ENCODE measurements at regions not wholly inside any gene's neighbourhood (a gene's known extent, or its start where the extent isn't known, plus 50 kb on each side); places are given as distances from the start of the nearest gene placed in this dataset.

DNA sequence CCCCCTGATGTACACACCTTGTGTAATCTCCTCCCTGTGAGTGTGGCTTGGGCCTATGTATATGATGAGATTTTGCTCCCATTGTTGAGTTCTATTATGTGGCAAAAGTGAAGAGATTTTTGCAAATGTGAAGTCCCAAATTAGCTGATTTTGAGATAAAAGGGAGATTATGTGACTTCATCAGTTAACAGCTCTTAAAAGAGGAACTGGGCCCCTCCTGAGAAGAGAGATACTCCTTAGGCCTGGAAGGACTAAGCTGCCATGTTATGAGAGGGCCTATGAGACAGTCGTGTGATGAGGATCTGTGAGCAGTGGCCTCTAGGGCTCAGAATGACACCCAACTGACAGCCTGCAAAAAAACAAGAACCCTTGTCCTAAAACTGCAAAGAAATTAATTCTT, 93.4 kb downstream of the OR5AK2 start:
- no peaks in the 10 kb centered on the region for H3K9me3 ChIP-seq (replicated peaks; ENCODE audit: low read length)
- H3K4me3 ChIP-seq (ENCODE audit: low read length) = no peak overlapping the region
- H3K4me2 ChIP-seq (ENCODE audit: low read length) = no peak overlapping the region
- no peaks in the 10 kb centered on the region for H3K27me3 ChIP-seq (ENCODE audit: control insufficient read depth, insufficient read depth, low read length)
- H3K4me1 ChIP-seq (ENCODE audit: control insufficient read depth, insufficient read depth, low read length) = no peaks in the 10 kb centered on the region
- no peak overlapping the region for H3K9ac ChIP-seq (ENCODE audit: low read depth, low read length)
- H3K36me3 ChIP-seq (ENCODE audit: insufficient read depth, low read length) = no peaks in the 10 kb centered on the region

DNA sequence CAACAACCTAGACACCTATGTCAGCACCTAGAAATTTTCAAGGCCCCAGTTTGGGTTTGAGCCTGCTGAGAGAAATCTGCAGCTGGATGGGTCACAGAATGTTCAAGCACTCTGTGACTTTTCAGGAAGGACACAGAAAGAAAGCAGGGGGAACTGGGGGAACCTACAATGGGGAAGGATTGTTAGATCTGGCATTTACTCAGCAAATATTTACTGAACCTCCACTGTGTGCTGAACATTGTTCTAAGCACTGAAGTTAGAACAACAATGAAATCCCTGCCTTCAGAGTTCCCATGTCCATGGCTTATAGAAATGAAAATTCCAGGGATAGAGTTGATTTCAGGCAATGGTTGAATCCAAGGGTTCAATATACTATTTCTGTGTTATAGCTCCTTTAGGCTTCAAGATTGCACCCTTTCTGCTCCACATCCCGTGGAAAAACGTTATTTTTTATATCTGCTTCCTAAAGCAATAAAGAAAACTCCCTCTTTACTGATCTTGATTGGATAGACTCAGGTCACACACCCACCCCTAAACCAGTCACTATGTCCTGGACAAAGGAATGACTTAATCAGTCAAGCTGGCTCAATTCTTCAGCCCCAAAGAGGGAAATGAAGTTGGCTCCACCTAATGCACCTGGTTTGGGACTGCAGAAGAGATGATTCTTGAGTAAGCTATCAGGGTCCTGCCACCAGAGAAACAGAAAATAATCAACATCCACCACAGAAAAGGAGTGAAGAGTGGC, 95.1 kb downstream of the OR5AK2 start:
- Histone ChIP-seq H3K36me3 (ENCODE audit: insufficient read depth, low read length) (no peaks in the 10 kb centered on the region), H3K9me3 (replicated peaks; ENCODE audit: low read length) (no peaks in the 10 kb centered on the region), H3K4me2 (ENCODE audit: low read length) (no peak overlapping the region), H3K27me3 (ENCODE audit: control insufficient read depth, insufficient read depth, low read length) (peaks cover 13% of the 10 kb centered on the region), H3K4me1 (ENCODE audit: control insufficient read depth, insufficient read depth, low read length) (no peaks in the 10 kb centered on the region), H3K4me3 (ENCODE audit: low read length) (no peak overlapping the region), H3K9ac (ENCODE audit: low read depth, low read length) (no peak overlapping the region)

DNA sequence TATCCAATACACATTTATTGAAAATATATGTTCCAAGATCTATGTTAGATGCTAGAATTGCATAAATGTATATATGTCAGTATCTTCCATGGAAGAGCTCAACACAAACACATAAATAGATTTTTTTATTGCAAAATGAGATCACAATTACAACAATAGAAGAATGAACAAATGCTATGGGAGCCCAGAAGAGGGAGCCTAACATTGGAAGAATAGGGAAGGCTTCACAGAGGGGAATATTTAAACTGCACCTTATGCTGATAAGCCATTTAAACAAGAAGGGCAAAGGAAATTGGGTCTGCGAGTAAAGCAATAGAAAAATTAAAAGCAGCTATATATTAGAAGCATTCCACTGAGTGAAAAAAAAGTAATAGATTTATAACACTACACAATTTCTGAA, 96.1 kb upstream of the LRRC55 start:
- H3K4me3 ChIP-seq (ENCODE audit: low read length) = no peak overlapping the region
- no peaks in the 10 kb centered on the region for H3K9me3 ChIP-seq (replicated peaks; ENCODE audit: low read length)
- no peak overlapping the region for H3K9ac ChIP-seq (ENCODE audit: low read depth, low read length)
- H3K27me3 ChIP-seq (ENCODE audit: control insufficient read depth, insufficient read depth, low read length) = peaks cover 28% of the 10 kb centered on the region
- no peaks in the 10 kb centered on the region for H3K36me3 ChIP-seq (ENCODE audit: insufficient read depth, low read length)
- H3K4me2 ChIP-seq (ENCODE audit: low read length) = no peak overlapping the region
- no peaks in the 10 kb centered on the region for H3K4me1 ChIP-seq (ENCODE audit: control insufficient read depth, insufficient read depth, low read length)

DNA sequence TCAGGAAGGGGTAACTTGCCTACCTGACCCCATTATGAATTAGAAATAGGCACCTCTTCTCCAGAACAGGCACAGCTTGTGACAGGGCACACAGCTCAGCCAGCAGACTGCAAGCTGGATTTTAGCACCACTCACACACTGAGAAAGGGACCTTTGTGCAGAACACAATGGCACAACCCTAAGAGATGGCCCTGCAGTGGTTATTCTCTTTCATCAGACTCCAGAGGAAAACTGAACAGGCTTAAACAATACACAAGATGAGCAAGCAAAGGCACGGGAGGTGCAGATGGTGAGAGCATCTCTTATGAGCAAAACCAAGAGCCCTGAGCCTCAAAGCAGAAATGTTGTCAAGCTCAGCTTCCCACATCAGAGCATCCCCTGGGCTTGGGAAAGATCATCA, 93.8 kb upstream of the LRRC55 start:
- Histone ChIP-seq H3K9ac (ENCODE audit: low read depth, low read length) (no peak overlapping the region), H3K4me1 (ENCODE audit: control insufficient read depth, insufficient read depth, low read length) (no peaks in the 10 kb centered on the region), H3K4me2 (ENCODE audit: low read length) (no peak overlapping the region), H3K9me3 (replicated peaks; ENCODE audit: low read length) (no peaks in the 10 kb centered on the region), H3K36me3 (ENCODE audit: insufficient read depth, low read length) (no peaks in the 10 kb centered on the region), H3K27me3 (ENCODE audit: control insufficient read depth, insufficient read depth, low read length) (peaks cover 46% of the 10 kb centered on the region), H3K4me3 (ENCODE audit: low read length) (no peak overlapping the region)

DNA sequence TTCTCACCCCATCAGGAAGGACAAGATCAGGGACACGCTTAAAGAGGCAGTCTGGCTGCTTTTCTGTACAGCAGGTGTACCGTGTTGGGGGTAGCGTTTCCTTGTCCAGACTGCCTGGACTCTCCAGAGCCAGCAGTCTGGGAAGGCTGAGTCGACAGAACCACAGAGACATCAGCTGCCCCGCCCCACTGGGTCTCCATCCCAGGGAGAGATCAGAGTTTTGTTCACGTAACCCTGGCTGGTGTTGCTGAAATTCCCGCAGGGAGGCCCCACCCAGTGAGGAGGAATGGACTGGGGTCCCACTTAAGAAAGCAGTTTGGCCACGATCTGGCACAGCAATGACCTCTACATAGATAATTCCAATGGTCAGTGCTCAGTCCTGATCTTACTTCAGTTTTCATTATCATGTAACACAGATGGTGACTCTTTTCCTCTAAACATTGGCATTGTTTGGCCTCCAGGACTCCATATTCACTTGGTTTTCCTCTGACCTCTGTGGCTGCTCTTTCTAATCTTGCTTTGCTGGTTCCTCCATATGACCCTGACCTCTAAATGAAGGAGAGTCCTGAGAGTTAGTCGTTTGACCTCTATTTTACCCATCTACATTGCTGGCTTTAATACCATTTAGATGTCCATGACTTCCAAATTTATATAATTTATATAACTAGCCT, 89.6 kb upstream of the LRRC55 start:
- no peak overlapping the region for H3K9ac ChIP-seq (ENCODE audit: low read depth, low read length)
- no peaks in the 10 kb centered on the region for H3K4me1 ChIP-seq (ENCODE audit: control insufficient read depth, insufficient read depth, low read length)
- H3K9me3 ChIP-seq (replicated peaks; ENCODE audit: low read length) = no peaks in the 10 kb centered on the region
- no peak overlapping the region for H3K4me2 ChIP-seq (ENCODE audit: low read length)
- H3K27me3 ChIP-seq (ENCODE audit: control insufficient read depth, insufficient read depth, low read length) = peaks cover 49% of the 10 kb centered on the region
- no peak overlapping the region for H3K4me3 ChIP-seq (ENCODE audit: low read length)
- no peaks in the 10 kb centered on the region for H3K36me3 ChIP-seq (ENCODE audit: insufficient read depth, low read length)

DNA sequence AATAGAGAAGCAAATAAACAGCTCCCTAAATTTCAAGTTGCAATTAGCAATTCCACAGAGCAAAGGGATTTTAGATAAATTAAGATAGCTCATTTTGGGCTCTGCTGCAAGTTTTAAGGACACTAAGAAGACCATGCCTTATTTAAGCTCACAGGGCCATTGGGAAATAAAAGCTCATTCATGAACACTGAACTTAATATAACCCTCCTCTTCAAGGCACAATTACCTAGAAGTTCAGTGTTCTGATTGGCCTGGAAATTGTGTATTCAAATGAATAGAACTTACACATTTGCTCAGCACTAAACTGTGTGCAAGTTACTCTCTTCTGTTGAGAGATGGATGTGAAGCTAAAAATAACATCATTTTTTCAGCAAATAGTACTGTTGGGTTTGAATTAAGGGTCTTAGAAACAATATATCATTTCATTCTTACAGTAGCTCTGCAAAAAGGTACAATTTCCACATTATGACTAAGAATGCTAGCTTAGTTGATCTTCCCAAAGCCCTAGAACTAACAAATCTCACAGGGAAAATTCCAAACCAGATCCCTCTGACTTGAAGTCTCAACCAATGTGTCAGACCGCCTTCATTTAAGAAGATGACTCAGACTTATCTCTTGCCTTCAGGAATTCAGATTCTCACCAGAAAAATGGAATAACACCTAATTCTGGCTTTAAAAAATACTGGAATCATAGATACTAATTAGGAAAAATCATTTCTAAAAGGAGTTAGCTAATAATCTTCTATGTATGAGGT, 87.4 kb upstream of the LRRC55 start:
- Histone ChIP-seq H3K4me1 (ENCODE audit: control insufficient read depth, insufficient read depth, low read length) (no peaks in the 10 kb centered on the region), H3K27me3 (ENCODE audit: control insufficient read depth, insufficient read depth, low read length) (peaks cover 43% of the 10 kb centered on the region), H3K9ac (ENCODE audit: low read depth, low read length) (no peak overlapping the region), H3K4me3 (ENCODE audit: low read length) (no peak overlapping the region), H3K4me2 (ENCODE audit: low read length) (no peak overlapping the region), H3K36me3 (ENCODE audit: insufficient read depth, low read length) (no peaks in the 10 kb centered on the region), H3K9me3 (replicated peaks; ENCODE audit: low read length) (no peaks in the 10 kb centered on the region)

DNA sequence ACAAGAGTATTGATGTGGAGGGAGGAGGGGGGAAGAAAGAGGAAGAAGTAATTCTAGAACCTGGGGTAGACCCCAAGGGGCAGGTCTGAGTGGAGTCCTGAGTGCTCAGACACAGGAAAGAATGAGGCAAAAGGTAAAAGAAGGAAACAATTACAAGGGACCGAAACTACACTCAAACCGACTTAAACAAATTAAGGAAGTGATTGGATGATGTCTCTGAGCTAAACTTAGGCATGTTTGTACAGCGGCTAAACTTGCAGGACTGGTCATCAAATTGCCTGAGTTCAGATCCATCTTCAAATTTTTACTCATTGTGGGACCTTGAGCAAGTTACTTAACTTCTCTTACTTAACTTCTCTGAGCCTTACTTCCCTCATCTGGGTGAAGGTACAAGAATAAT, 86.3 kb upstream of the LRRC55 start:
- H3K4me1 ChIP-seq (ENCODE audit: control insufficient read depth, insufficient read depth, low read length) = no peaks in the 10 kb centered on the region
- no peak overlapping the region for H3K4me3 ChIP-seq (ENCODE audit: low read length)
- peaks cover 33% of the 10 kb centered on the region for H3K27me3 ChIP-seq (ENCODE audit: control insufficient read depth, insufficient read depth, low read length)
- H3K36me3 ChIP-seq (ENCODE audit: insufficient read depth, low read length) = no peaks in the 10 kb centered on the region
- no peak overlapping the region for H3K9ac ChIP-seq (ENCODE audit: low read depth, low read length)
- H3K4me2 ChIP-seq (ENCODE audit: low read length) = no peak overlapping the region
- H3K9me3 ChIP-seq (replicated peaks; ENCODE audit: low read length) = no peaks in the 10 kb centered on the region

DNA sequence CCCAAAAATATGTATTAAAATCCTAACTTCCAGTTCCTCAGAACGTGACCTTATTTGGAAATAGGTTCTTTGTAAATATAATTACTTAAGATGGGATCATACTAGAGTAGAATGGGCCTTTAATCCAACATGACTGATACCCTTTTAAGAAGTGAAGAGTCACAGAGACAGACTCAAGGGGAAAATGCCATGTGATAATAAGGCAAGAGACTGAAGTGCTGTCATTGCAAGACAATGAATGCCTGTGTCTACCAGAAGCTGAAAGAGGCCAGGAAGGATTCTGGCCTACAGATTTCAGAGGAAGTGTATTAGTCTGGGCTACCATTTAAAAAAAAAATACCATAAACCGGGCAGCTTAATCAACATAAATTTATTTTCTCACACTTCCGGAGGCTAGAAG, 85.9 kb upstream of the LRRC55 start:
- H3K4me2 ChIP-seq (ENCODE audit: low read length) = no peak overlapping the region
- no peak overlapping the region for H3K9ac ChIP-seq (ENCODE audit: low read depth, low read length)
- H3K27me3 ChIP-seq (ENCODE audit: control insufficient read depth, insufficient read depth, low read length) = peaks cover 32% of the 10 kb centered on the region
- no peaks in the 10 kb centered on the region for H3K9me3 ChIP-seq (replicated peaks; ENCODE audit: low read length)
- H3K36me3 ChIP-seq (ENCODE audit: insufficient read depth, low read length) = no peaks in the 10 kb centered on the region
- no peak overlapping the region for H3K4me3 ChIP-seq (ENCODE audit: low read length)
- H3K4me1 ChIP-seq (ENCODE audit: control insufficient read depth, insufficient read depth, low read length) = no peaks in the 10 kb centered on the region

DNA sequence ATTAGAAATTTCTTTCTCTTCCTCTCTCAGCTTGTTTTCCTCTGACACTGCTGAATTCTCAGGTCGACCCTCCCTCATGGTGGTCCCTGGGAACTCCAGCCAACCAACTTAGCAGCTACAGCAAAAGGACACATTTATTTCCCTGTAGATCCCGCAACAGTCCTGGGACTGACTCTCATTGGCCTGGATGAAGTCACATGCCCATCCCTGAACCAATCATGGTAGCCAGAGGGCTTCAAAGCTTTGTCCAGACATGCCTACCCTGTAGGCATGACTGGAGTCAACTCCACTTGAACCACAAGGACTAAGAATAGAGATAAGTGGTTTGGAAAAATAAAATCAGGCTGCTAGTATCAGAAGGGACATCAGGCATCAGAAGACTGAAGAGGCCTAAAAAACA, 84.6 kb upstream of the LRRC55 start:
- Histone ChIP-seq H3K4me1 (ENCODE audit: control insufficient read depth, insufficient read depth, low read length) (no peaks in the 10 kb centered on the region), H3K4me3 (ENCODE audit: low read length) (no peak overlapping the region), H3K27me3 (ENCODE audit: control insufficient read depth, insufficient read depth, low read length) (peaks cover 25% of the 10 kb centered on the region), H3K9ac (ENCODE audit: low read depth, low read length) (no peak overlapping the region), H3K9me3 (replicated peaks; ENCODE audit: low read length) (no peaks in the 10 kb centered on the region), H3K36me3 (ENCODE audit: insufficient read depth, low read length) (no peaks in the 10 kb centered on the region), H3K4me2 (ENCODE audit: low read length) (no peak overlapping the region)

DNA sequence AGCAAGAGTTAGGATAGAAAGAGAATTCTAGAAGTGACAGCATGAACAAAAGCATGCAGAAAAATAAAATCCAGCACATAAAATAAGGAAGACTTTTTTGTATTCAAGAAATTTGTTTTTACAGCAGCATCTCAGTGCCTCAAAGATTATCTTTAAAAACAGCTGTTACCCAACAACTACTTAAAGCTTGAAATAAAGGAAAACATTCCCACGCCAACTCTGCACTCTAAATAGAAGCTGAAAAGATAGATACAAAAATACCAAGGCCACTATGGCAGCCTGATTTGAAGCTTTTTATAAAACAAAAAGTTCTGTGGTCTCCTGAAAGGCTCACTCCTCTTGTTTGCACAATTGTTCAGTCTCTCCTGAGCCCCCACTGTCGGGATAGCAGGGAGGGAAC, 83.6 kb upstream of the LRRC55 start:
- no peak overlapping the region for H3K4me2 ChIP-seq (ENCODE audit: low read length)

DNA sequence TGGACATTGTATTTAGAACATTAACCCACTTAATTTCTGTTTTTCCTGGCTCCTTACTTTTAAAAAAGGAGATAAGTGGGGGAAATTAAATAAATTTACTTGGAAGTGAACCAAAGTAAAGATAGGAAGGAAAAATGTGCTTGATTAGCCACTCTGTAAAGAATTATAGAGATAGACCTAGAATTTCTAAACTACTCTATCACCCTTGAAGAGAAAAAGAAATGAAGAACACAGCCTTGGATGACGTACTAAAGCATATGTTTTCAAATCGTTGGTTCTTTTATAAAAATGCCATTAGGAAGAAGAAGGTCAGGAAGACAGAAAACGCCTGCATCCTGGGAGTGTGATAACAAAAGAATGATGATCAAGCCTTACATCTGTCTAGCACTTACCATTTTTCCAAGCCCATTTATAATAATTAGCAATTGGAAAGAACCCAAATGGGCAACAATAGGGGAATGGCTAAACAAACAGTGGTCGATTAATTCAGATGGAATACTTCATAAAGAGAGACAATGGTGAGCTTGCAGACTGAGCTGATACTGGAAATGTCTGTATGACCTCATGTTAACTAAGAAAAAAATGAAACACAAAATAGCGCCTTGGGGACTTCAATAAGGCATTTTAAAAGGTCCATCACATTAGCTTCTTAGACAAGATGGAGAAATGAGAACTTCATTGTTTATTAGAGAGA, 81.0 kb upstream of the LRRC55 start:
- no peaks in the 10 kb centered on the region for H3K4me1 ChIP-seq (ENCODE audit: control insufficient read depth, insufficient read depth, low read length)
- peaks cover 22% of the 10 kb centered on the region for H3K27me3 ChIP-seq (ENCODE audit: control insufficient read depth, insufficient read depth, low read length)
- H3K4me2 ChIP-seq (ENCODE audit: low read length) = no peak overlapping the region
- H3K9ac ChIP-seq (ENCODE audit: low read depth, low read length) = no peak overlapping the region
- H3K9me3 ChIP-seq (replicated peaks; ENCODE audit: low read length) = no peaks in the 10 kb centered on the region
- no peaks in the 10 kb centered on the region for H3K36me3 ChIP-seq (ENCODE audit: insufficient read depth, low read length)
- H3K4me3 ChIP-seq (ENCODE audit: low read length) = no peak overlapping the region

More for the DNA sequence above, 83.6 kb upstream of the LRRC55 start:
- no peaks in the 10 kb centered on the region for H3K36me3 ChIP-seq (ENCODE audit: insufficient read depth, low read length)
- no peaks in the 10 kb centered on the region for H3K4me1 ChIP-seq (ENCODE audit: control insufficient read depth, insufficient read depth, low read length)
- peaks cover 24% of the 10 kb centered on the region for H3K27me3 ChIP-seq (ENCODE audit: control insufficient read depth, insufficient read depth, low read length)
- no peak overlapping the region for H3K4me3 ChIP-seq (ENCODE audit: low read length)
- no peaks in the 10 kb centered on the region for H3K9me3 ChIP-seq (replicated peaks; ENCODE audit: low read length)
- H3K9ac ChIP-seq (ENCODE audit: low read depth, low read length) = no peak overlapping the region
